GM19397 (cell line): ENCODE measurements at regions not wholly inside any gene's neighbourhood (a gene's known extent, or its start where the extent isn't known, plus 50 kb on each side); places are given as distances from the start of the nearest gene placed in this dataset.

Source experiments
- ATAC-seq: cut with Tn5 transposase; IDR thresholded peaks from one replicate; pipeline ENCODE4 v1.9.1; 2021; ENCODE audit warnings: mild to moderate bottlenecking, moderate library complexity; ENCODE audit not compliant: unreplicated experiment

DNA sequence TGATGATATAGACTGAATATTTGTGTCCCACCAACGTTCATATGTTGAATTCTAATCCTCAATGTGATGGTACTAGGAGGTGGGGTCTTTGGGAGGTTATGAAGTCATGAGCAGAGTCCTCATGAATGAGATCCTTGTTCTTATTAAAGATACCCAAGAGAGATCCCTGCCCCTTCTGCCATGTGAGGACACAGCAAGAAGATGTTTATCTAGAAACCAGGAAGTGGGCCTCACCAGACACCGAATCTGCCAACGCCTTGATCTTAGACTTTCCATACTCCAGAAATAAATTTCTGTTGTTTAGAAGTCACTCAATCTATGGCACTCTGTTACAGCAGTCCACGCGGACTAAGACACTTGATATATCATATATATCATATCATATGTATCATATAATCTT is 67.7 kb upstream of the GCM1 start:
- ATAC-seq, result no peak

- no peak for ATAC-seq
These were observed 65.5 kb upstream of the GCM1 start for GRCh38 chr6:53214172-53214571.

GRCh38 chr6:53210811-53211210 is 62.2 kb upstream of the GCM1 start:
- ATAC-seq, result no peak

GRCh38 chr6:53209681-53210080 is 61.0 kb upstream of the GCM1 start:
- no peak for ATAC-seq

DNA sequence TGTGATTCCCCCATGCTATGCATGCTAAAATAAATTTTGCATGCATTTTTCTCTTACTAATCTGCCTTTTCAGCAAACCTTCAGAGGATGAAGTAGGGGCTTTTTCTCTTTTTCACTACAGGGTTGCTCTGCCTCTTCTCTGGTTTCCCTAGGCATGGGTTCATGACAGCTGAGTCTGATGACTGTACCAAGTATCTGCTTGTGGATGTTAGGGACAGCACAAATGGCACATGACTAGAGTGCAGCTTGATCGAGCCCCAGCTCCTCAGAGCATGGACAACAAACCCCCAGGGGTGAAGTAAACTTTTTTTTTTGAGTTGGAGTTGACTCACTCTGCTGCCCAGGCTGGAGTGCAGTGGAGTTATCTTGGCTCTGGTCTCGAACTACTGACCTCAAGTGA is 57.1 kb upstream of the GCM1 start:
- ATAC-seq, result no peak

DNA sequence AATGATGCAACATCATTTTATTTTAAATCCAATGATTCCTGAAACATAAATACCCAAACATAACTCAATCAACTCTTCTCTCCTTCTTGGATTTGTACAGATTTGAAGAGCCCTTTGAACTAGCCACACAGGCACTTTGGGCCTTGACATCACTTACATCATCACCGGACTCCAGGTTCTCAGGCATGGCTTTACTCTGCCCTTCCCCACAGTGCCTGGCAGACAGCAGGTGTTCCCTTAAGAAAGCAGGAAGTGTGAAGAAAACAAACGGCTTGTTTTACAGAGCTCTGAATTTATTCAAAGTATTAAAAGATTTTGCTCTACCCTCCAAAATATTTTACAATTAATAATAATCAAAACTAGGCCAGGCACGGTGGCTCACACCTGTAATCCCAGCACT is 54.8 kb upstream of the GCM1 start:
- no peak for ATAC-seq

GRCh38 chr6:53202052-53202451 is 53.4 kb upstream of the GCM1 start:
- ATAC-seq, result no peak

DNA sequence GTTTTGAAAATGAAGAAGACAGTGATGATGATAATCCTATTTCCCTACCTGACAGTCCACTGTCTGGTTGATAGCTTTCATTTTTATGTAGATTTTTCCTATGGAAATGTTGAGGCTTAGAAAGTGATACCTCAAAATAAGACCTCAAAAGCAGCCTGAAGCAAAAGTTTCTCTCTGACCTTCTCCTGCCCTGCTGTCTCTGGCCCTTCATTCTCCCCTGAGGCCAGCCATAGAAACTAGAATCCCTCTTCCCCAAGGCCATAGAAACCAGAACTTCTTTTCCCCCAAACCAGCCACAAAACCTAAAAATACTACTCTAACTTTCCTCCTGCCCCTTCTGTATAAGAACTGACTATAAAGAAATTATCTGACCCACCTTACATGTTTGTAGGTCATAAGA is 52.6 kb upstream of the GCM1 start:
- no peak for ATAC-seq

DNA sequence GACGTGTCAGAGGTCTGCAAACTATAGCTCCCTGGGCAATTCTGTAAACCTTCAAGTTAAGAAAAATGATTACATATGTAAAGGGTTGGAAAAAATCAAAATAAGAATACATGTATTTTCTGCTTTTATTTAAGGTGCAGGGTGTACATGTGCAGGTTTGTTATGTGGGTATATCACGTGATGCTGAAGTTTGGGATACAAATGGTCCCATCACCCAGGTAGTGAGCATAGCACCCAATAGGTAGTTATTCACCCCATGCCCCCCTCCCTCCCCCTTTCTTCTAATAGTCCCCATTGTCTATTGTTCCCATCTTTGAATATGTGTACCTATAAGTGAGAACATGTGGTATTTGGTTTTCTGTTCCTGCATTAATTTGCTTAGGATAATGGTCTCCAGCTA is 51.1 kb upstream of the GCM1 start:
- no peak for ATAC-seq

GRCh38 chr6:53199156-53199555 is 50.5 kb upstream of the GCM1 start:
- ATAC-seq, result peak; percentile 92
